Upper lobe of left lung (tissue), 6 donors: ENCODE measurements at regions not wholly inside any gene's neighbourhood (a gene's known extent, or its start where the extent isn't known, plus 50 kb on each side); places are given as distances from the start of the nearest gene placed in this dataset.

Experiments used
- ATAC-seq, 2 donors: fragments of 200-7000 bp; cut with Tn5 transposase; one replicate each; pipeline ENCODE4 v1.9.1; 2022; ENCODE audit warnings: mild to moderate bottlenecking in 2 of 2, moderate library complexity in 2 of 2; ENCODE audit not compliant: low FRiP score in 2 of 2
- DNase-seq, 2 donors: peaks; one replicate each; pipeline ENCODE4 v3.0.0-alpha.2; 2019 to 2020
- H3K27ac ChIP-seq, 4 donors: fragments of 200-600 bp; sonication (generic); one replicate each; pipeline ENCODE4 v1.5.1; 2016 to 2019
- H3K27me3 ChIP-seq, 4 donors: fragments of 200-600 bp; sonication (generic); one replicate each; pipeline ENCODE4 v1.5.1; 2017 to 2019
- H3K36me3 ChIP-seq, 4 donors: fragments of 200-600 bp; sonication (generic); one replicate each; pipeline ENCODE4 v1.5.1; 2016 to 2019
- H3K4me1 ChIP-seq, 4 donors: fragments of 200-600 bp; sonication (generic); one replicate each; pipeline ENCODE4 v1.5.1; 2018 to 2019
- H3K4me3 ChIP-seq, 4 donors: fragments of 200-600 bp; sonication (generic); one replicate each; pipeline ENCODE4 v1.5.1; 2017 to 2019; ENCODE audit warnings: mild to moderate bottlenecking in 2 of 4, moderate library complexity in 1 of 4
- H3K9me3 ChIP-seq, 4 donors: fragments of 200-600 bp; sonication (generic); one replicate each; pipeline ENCODE4 v1.5.1; 2018 to 2019
- CTCF ChIP-seq, 6 experiments: fragments of 450-650 bp in 4 of 6; fragments of 200-600 bp in 2 of 6; sonication (generic) in 2 of 6; IDR thresholded peaks; one replicate each; pipeline ENCODE4 v1.5.1; 2016 to 2019; ENCODE audit warnings: antibody characterized with exemption in 6 of 6
- EP300 ChIP-seq, 4 donors: sonication (generic); formaldehyde crosslinking; IDR thresholded peaks; one replicate each; pipeline ENCODE4 v1.5.1; 2017; ENCODE audit warnings: antibody characterized with exemption in 4 of 4, control low read depth in 2 of 4
- POLR2A ChIP-seq, 4 donors: fragments of 450-650 bp; IDR thresholded peaks; one replicate each; pipeline ENCODE4 v1.5.1; 2016 to 2017; ENCODE audit warnings: antibody characterized with exemption in 4 of 4, mild to moderate bottlenecking in 2 of 4
- POLR2AphosphoS5 ChIP-seq, 2 donors: sonication (generic); formaldehyde crosslinking; IDR thresholded peaks; one replicate each; pipeline ENCODE4 v1.5.1; 2017; ENCODE audit warnings: antibody characterized with exemption in 2 of 2
- WGBS, 2 donors: methylation state at CpG; one replicate each; pipeline ENCODE4 v1.1.5; 2017 to 2018; 5-methylcytosine and 5-hydroxymethylcytosine counted together
- donor health status: DM: no; HTN: no; CAD: no; lungs with moderate emphysema.
- donor health status: DM: no; HTN: yes; CAD: no; lungs with severe emphysema.

DNA sequence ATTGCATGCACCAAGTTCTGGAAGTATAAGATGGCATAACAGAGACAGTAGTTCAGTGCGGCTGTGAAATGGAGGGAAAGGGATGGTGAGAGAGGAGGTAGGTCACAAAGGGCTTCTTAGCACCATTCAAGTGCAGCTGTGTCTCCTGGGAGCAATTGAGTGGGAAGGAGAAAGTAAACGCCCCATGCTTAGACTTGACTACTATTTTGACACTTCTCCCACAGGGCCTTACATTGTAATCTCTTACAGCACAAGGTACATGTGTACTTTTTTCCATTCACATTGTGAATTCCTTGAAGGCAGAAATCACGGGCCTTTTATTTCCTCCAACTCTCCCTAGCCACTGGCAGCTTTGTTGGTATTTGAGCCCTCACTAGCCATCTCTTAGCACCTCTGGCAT, 239.6 kb upstream of the FOXD3 start:
- DNase-seq (no peak), ATAC-seq (no peak)
- Histone ChIP-seq H3K27ac (no peak overlapping the region), H3K4me1 (no peaks in the 10 kb centered on the region), H3K27me3 (no peaks in the 10 kb centered on the region), H3K9me3 (no peaks in the 10 kb centered on the region), H3K4me3 (no peak overlapping the region), H3K36me3 (no peaks in the 10 kb centered on the region)
- WGBS, 2 donors, result 52 to 62% methylated on average over 3 of the region's 3 CpGs
- TF ChIP-seq POLR2A (IDR thresholded peaks at IDR 0.05) (no peak), CTCF (IDR thresholded peaks at IDR 0.05) (no peak)

DNA sequence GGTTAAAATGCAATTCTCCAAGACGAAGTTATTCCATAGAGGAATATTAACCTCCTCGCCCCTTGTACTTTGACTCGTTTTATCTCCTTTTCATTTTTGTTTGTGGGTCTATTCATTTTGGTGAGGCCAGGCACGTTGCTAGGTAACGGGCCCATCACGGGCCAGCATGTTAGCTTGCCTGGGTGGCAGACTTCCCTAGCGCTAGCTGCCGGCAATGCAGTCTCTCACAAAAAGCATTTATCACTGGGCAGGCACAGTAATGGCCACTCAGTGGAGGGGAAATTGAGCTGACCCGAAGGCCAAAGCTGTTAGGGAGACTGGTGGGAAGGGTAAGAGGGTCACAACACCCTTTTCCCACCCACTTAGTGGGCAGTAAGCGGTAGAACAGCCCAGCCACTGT, 234.4 kb upstream of the FOXD3 start:
- no peaks in the 10 kb centered on the region for H3K4me1 ChIP-seq
- H3K4me3 ChIP-seq, result no peak overlapping the region
- no peaks in the 10 kb centered on the region for H3K27me3 ChIP-seq
- ATAC-seq, result no peak
- TF ChIP-seq EP300 (IDR thresholded peaks at IDR 0.05), result no peak
- TF ChIP-seq POLR2AphosphoS5 (IDR thresholded peaks at IDR 0.05), result no peak
- TF ChIP-seq POLR2A (IDR thresholded peaks at IDR 0.05), result no peak
- TF ChIP-seq CTCF (IDR thresholded peaks at IDR 0.05), result no peak
- H3K9me3 ChIP-seq, result no peaks in the 10 kb centered on the region
- H3K36me3 ChIP-seq, result no peaks in the 10 kb centered on the region
- WGBS, 2 donors, result 41 to 50% methylated on average over 10 of the region's 10 CpGs
- no peak overlapping the region for H3K27ac ChIP-seq
- DNase-seq, result no peak

DNA sequence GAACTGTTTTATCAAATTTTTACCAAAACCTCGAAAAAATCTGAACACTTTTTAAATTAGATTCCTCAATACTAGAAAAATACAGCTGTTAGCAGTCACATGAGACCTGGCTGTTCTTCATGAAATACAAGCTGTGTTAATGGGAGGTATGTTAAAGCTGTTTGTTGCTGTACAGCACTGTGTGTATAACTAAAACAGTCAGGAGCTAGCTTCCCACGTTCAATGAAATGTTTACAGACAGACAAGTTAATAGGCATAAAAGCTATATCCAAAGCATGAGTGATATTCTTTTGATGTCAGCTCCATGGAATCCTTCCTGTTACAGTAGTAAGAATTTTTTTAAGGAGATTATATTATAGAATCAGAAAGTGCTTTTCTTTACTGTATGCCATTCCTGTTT, 223.2 kb upstream of the FOXD3 start:
- H3K4me3 ChIP-seq, result no peak overlapping the region
- no peak for DNase-seq
- ATAC-seq, result no peak
- H3K27me3 ChIP-seq, result no peaks in the 10 kb centered on the region
- TF ChIP-seq EP300 (IDR thresholded peaks at IDR 0.05), result no peak
- no peak for TF ChIP-seq POLR2A (IDR thresholded peaks at IDR 0.05)
- no peak for TF ChIP-seq CTCF (IDR thresholded peaks at IDR 0.05)
- H3K4me1 ChIP-seq, result no peaks in the 10 kb centered on the region
- no peak overlapping the region for H3K27ac ChIP-seq
- no peaks in the 10 kb centered on the region for H3K36me3 ChIP-seq
- WGBS, 2 donors, result 39 to 57% methylated on average over 2 of the region's 2 CpGs
- H3K9me3 ChIP-seq, result no peaks in the 10 kb centered on the region

- Histone ChIP-seq H3K9me3 (no peaks in the 10 kb centered on the region), H3K36me3 (no peaks in the 10 kb centered on the region), H3K27me3 (no peaks in the 10 kb centered on the region), H3K4me1 (no peaks in the 10 kb centered on the region), H3K27ac (no peak overlapping the region), H3K4me3 (no peak overlapping the region)
- TF ChIP-seq EP300 (IDR thresholded peaks at IDR 0.05) (no peak), CTCF (IDR thresholded peaks at IDR 0.05) (no peak), POLR2AphosphoS5 (IDR thresholded peaks at IDR 0.05) (no peak), POLR2A (IDR thresholded peaks at IDR 0.05) (no peak)
- ATAC-seq (no peak), DNase-seq (no peak)
- 90 to 96% methylated on average over 3 of the region's 3 CpGs for WGBS, 2 donors
Measured at GRCh38 chr1:63101336-63101735, 221.0 kb upstream of the FOXD3 start.

- no peaks in the 10 kb centered on the region for H3K27me3 ChIP-seq
- no peaks in the 10 kb centered on the region for H3K4me1 ChIP-seq
- no peak overlapping the region for H3K27ac ChIP-seq
- H3K36me3 ChIP-seq, result no peaks in the 10 kb centered on the region
- H3K9me3 ChIP-seq, result no peaks in the 10 kb centered on the region
- no peak for ATAC-seq
- no peak for TF ChIP-seq POLR2A (IDR thresholded peaks at IDR 0.05)
- TF ChIP-seq POLR2AphosphoS5 (IDR thresholded peaks at IDR 0.05), result no peak
- TF ChIP-seq EP300 (IDR thresholded peaks at IDR 0.05), result no peak
- TF ChIP-seq CTCF (IDR thresholded peaks at IDR 0.05), result no peak
- no peak for DNase-seq
- WGBS, 2 donors, result 44 to 77% methylated on average over 1 of the region's 1 CpG
- H3K4me3 ChIP-seq, result no peak overlapping the region
Measured at GRCh38 chr1:63103682-63104081, 218.7 kb upstream of the FOXD3 start.
